ENCODE measurements at regions not wholly inside any gene's neighbourhood (a gene's known extent, or its start where the extent isn't known, plus 50 kb on each side); places are given as distances from the start of the nearest gene placed in this dataset.
"Not testable (repeated sequence)": the region's sequence is repeated elsewhere in the genome, so short reads cannot be mapped to it uniquely, and the experiment has no call there.

- Histone ChIP-seq H2AK5ac (ENCODE audit: low read depth, low read length) (no peak overlapping the region), H2AFZ (replicated peaks; ENCODE audit: low read length, poor library complexity) (peak overlapping the region; percentile 75), H3K36me3 (ENCODE audit: control insufficient read depth, insufficient read depth, low read length) (no peaks in the 10 kb centered on the region), H2BK20ac (ENCODE audit: low read depth, low read length) (no peak overlapping the region), H3K14ac (replicated peaks; ENCODE audit: low read depth, low read length) (no peak overlapping the region), H2AK9ac (replicated peaks; ENCODE audit: low read depth, low read length, poor library complexity) (no peak overlapping the region), H3K9me1 (ENCODE audit: insufficient read depth, low read length) (no peaks in the 10 kb centered on the region), H3K27ac (ENCODE audit: insufficient read depth, low read length) (no peak overlapping the region), H3K56ac (ENCODE audit: extremely low read depth, insufficient read depth, low read length) (no peak overlapping the region), H3K4ac (ENCODE audit: low read depth, low read length) (no peak overlapping the region), H3K9ac (ENCODE audit: low read depth, low read length) (no peak overlapping the region), H4K91ac (ENCODE audit: insufficient read depth, low read depth, low read length) (no peak overlapping the region), H4K5ac (ENCODE audit: low read depth, low read length) (no peak overlapping the region), H3K4me1 (ENCODE audit: control insufficient read depth, insufficient read depth, low read length) (no peaks in the 10 kb centered on the region), H3K23ac (ENCODE audit: low read depth, low read length) (no peak overlapping the region), H2BK5ac (ENCODE audit: low read depth, low read length, poor library complexity, severe bottlenecking) (no peak overlapping the region), H3K9me3 (ENCODE audit: control insufficient read depth, insufficient read depth, low read length) (no peaks in the 10 kb centered on the region), H3K79me1 (ENCODE audit: low read depth in 1 of 2, low read length in 2 of 2) (no peaks in the 10 kb centered on the region), H3K27me3 (ENCODE audit: control insufficient read depth, insufficient read depth, low read length) (peaks cover 2% of the 10 kb centered on the region), H3K4me2 (ENCODE audit: low read depth, low read length) (no peak overlapping the region), H2BK15ac (ENCODE audit: low read depth, low read length) (no peak overlapping the region), H4K8ac (ENCODE audit: low read depth in 2 of 2, low read length in 2 of 2) (no peak overlapping the region), H3K18ac (ENCODE audit: low read depth, low read length) (no peak overlapping the region), H2BK120ac (ENCODE audit: low read depth, low read length) (no peak overlapping the region), H3K4me3 (ENCODE audit: insufficient read depth, low read depth, low read length) (no peak overlapping the region), H4K20me1 (ENCODE audit: insufficient read depth, low read length) (no peaks in the 10 kb centered on the region)
- in situ Hi-C loops (cut with MboI; ENCODE audit: low sequenced_read_pairs) (no loop called here), dilution Hi-C loops (cut with HindIII; ENCODE audit: low sequenced_read_pairs, unreplicated experiment) (no loop called here), intact Hi-C loops (cut with micrococcal nuclease) (no loop called here)
- POLR2A ChIA-PET (ENCODE audit: unreplicated experiment) = no interaction called here
- no TSS peak for BruUV-seq (replicated peaks)
- CTCF ChIA-PET = no interaction called here
- ATAC-seq (ENCODE audit: low read depth) (no peak), DNase-seq (no peak)
- 80% methylated on average over 1 of the region's 8 CpGs; no CpG with 5 or more reads in 1 of the 2 experiments for WGBS, 2 experiments (ENCODE audit: extremely low coverage in 2 of 2, insufficient read length in 1 of 2)
- TF ChIP-seq, protein P1, sequence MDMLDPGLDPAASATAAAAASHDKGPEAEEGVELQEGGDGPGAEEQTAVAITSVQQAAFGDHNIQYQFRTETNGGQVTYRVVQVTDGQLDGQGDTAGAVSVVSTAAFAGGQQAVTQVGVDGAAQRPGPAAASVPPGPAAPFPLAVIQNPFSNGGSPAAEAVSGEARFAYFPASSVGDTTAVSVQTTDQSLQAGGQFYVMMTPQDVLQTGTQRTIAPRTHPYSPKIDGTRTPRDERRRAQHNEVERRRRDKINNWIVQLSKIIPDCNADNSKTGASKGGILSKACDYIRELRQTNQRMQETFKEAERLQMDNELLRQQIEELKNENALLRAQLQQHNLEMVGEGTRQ (IDR thresholded peaks at IDR 0.05; ENCODE audit: low read depth, low read length) = no peak
- TF ChIP-seq CEBPB (IDR thresholded peaks at IDR 0.05; ENCODE audit: low read depth, low read length) = no peak
Measured at GRCh38 chr13:73520566-73521289, 461.9 kb downstream of the KLF5 start.

- H3K4me3 ChIP-seq (ENCODE audit: insufficient read depth, low read depth, low read length); H2AK5ac ChIP-seq (ENCODE audit: low read depth, low read length); H3K14ac ChIP-seq (replicated peaks; ENCODE audit: low read depth, low read length); H2BK15ac ChIP-seq (ENCODE audit: low read depth, low read length); H2BK20ac ChIP-seq (ENCODE audit: low read depth, low read length); POLR2A ChIA-PET (ENCODE audit: unreplicated experiment); H3K9me3 ChIP-seq (ENCODE audit: control insufficient read depth, insufficient read depth, low read length); dilution Hi-C loops (cut with HindIII; ENCODE audit: low sequenced_read_pairs, unreplicated experiment); DNase-seq; H3K4ac ChIP-seq (ENCODE audit: low read depth, low read length); H3K79me1 ChIP-seq (ENCODE audit: low read depth in 1 of 2, low read length in 2 of 2); H4K91ac ChIP-seq (ENCODE audit: insufficient read depth, low read depth, low read length); H4K5ac ChIP-seq (ENCODE audit: low read depth, low read length); H2AK9ac ChIP-seq (replicated peaks; ENCODE audit: low read depth, low read length, poor library complexity); H2BK5ac ChIP-seq (ENCODE audit: low read depth, low read length, poor library complexity, severe bottlenecking); H3K27ac ChIP-seq (ENCODE audit: insufficient read depth, low read length); H2AFZ ChIP-seq (replicated peaks; ENCODE audit: low read length, poor library complexity); H3K9ac ChIP-seq (ENCODE audit: low read depth, low read length); BruUV-seq (replicated peaks); in situ Hi-C loops (cut with MboI; ENCODE audit: low sequenced_read_pairs); ATAC-seq (ENCODE audit: low read depth); H3K56ac ChIP-seq (ENCODE audit: extremely low read depth, insufficient read depth, low read length); H4K20me1 ChIP-seq (ENCODE audit: insufficient read depth, low read length); H2BK120ac ChIP-seq (ENCODE audit: low read depth, low read length); H4K8ac ChIP-seq (ENCODE audit: low read depth in 2 of 2, low read length in 2 of 2); H3K4me2 ChIP-seq (ENCODE audit: low read depth, low read length); H3K18ac ChIP-seq (ENCODE audit: low read depth, low read length); H3K4me1 ChIP-seq (ENCODE audit: control insufficient read depth, insufficient read depth, low read length); H3K36me3 ChIP-seq (ENCODE audit: control insufficient read depth, insufficient read depth, low read length); intact Hi-C loops (cut with micrococcal nuclease); H3K23ac ChIP-seq (ENCODE audit: low read depth, low read length); H3K9me1 ChIP-seq (ENCODE audit: insufficient read depth, low read length); H3K27me3 ChIP-seq (ENCODE audit: control insufficient read depth, insufficient read depth, low read length); CTCF ChIA-PET: not testable (repeated sequence)
- no CpG with 5 or more reads among the region's 2 CpGs for WGBS, 2 experiments (ENCODE audit: extremely low coverage in 2 of 2, insufficient read length in 1 of 2)
Measured at GRCh38 chr13:73520135-73520534, 461.3 kb downstream of the KLF5 start.
